Mammary epithelial cell (primary cell): ENCODE measurements at regions not wholly inside any gene's neighbourhood (a gene's known extent, or its start where the extent isn't known, plus 50 kb on each side); places are given as distances from the start of the nearest gene placed in this dataset.

Experiments used
- EZH2 ChIP-seq: IDR thresholded peaks from 2 replicates; pipeline ENCODE4 v1.6.1; 2012; ENCODE audit warnings: low read length, inconsistent platforms, borderline replicate concordance
- TF ChIP-seq, protein P1 (sequence below), 2 donors: IDR thresholded peaks in 1 of 2; conservative IDR thresholded peaks in 1 of 2; 2 replicates each; pipeline ENCODE4 v1.5.1; 2011 to 2012; ENCODE audit warnings: inconsistent platforms in 2 of 2, low read length in 2 of 2, mild to moderate bottlenecking in 2 of 2, control low read depth in 1 of 2, low read depth in 1 of 2; ENCODE audit not compliant: insufficient read depth in 1 of 2; ENCODE audit errors: extremely low read depth in 1 of 2

DNA sequence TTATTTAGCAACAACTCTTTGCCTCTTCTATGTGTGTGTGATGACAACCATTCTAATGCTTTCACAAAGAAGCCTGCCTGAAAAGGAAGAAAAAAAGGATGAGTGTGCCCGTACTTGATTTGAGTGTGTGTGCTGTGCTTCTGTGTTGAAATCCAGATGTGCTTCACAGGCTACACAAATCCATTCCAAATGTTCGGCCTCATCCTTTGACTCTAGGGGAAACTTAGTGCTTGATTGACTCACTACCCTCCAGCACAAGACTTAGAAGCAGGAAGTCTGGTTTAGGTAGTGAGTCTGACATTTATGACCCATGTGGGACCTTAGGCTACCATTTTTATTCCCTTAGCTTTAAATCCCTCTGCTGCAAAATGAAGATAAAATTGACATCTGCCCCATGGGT lies 108.8 kb upstream of the PLAAT1 start:
- TF ChIP-seq, protein P1, sequence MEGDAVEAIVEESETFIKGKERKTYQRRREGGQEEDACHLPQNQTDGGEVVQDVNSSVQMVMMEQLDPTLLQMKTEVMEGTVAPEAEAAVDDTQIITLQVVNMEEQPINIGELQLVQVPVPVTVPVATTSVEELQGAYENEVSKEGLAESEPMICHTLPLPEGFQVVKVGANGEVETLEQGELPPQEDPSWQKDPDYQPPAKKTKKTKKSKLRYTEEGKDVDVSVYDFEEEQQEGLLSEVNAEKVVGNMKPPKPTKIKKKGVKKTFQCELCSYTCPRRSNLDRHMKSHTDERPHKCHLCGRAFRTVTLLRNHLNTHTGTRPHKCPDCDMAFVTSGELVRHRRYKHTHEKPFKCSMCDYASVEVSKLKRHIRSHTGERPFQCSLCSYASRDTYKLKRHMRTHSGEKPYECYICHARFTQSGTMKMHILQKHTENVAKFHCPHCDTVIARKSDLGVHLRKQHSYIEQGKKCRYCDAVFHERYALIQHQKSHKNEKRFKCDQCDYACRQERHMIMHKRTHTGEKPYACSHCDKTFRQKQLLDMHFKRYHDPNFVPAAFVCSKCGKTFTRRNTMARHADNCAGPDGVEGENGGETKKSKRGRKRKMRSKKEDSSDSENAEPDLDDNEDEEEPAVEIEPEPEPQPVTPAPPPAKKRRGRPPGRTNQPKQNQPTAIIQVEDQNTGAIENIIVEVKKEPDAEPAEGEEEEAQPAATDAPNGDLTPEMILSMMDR (conservative IDR thresholded peaks at IDR 0.05 in 1 of 2, IDR thresholded peaks at IDR 0.05 in 1 of 2; ENCODE audit: extremely low read depth in 1 of 2, insufficient read depth in 1 of 2, low read depth in 1 of 2, low read length in 2 of 2), result no peak
- TF ChIP-seq EZH2, result no peak
